ENCODE measurements at regions not wholly inside any gene's neighbourhood (a gene's known extent, or its start where the extent isn't known, plus 50 kb on each side); places are given as distances from the start of the nearest gene placed in this dataset.

DNA sequence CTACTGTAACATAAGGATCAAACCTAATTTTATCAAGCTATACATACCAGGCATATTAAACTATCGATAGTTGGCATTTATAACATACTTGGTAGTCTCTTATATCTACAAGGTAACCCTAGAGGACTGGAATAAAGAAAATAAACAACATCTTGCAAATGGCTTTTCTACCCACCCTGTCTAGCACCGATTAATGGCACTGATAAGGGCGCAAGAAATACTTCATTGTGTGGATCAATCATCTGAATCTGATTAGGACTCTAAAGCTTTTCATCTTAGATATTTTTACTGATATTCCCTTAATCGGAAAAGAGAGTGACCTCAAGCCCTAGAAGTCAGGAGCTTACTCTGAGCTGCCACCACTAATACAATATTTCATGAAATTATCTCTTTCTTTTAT is 1461.7 kb upstream of the PIK3C3 start:
- DNase-seq (ENCODE audit: low spot score) (no peak), FAIRE-seq (no peak)

DNA sequence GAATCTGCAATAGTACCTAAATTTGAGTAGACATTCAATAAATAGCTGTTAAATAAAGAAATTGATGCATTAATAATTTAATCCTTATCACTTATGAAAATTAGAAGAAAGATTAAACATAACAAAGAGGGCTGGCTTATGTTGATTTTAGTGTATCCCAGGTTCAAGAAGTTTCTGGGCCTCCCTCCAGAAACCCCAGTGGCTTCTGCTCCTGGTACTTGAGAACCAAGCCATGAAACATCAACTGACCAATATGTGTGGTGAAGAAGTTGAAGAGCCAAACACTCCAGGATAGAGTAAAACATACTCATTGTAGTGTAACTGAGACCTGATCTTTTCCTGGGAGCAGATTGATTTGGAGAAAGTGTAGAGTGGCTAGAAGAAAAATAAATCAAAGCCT is 1465.7 kb upstream of the PIK3C3 start:
- DNase-seq (ENCODE audit: low spot score) (no peak), FAIRE-seq (no peak)

DNA sequence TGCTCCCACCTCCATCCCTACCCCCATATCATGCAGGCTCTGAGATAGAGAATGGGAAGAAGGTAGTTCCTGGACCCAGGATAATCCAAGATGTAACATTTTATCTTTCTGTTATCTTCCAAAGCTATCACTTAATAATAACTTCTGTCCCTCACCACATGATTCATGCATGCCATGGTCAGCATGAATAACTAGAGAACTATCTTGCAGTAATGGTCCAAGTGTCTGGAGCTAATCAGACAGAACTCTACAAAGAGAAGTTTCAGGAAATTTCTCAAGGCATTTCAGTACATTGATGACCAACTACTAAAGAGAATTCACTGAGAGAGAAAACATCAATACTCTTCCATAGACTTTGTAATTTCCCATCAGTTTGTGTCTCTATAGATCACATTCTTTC is 1469.7 kb upstream of the PIK3C3 start:
- FAIRE-seq (no peak), DNase-seq (ENCODE audit: low spot score) (no peak)

DNA sequence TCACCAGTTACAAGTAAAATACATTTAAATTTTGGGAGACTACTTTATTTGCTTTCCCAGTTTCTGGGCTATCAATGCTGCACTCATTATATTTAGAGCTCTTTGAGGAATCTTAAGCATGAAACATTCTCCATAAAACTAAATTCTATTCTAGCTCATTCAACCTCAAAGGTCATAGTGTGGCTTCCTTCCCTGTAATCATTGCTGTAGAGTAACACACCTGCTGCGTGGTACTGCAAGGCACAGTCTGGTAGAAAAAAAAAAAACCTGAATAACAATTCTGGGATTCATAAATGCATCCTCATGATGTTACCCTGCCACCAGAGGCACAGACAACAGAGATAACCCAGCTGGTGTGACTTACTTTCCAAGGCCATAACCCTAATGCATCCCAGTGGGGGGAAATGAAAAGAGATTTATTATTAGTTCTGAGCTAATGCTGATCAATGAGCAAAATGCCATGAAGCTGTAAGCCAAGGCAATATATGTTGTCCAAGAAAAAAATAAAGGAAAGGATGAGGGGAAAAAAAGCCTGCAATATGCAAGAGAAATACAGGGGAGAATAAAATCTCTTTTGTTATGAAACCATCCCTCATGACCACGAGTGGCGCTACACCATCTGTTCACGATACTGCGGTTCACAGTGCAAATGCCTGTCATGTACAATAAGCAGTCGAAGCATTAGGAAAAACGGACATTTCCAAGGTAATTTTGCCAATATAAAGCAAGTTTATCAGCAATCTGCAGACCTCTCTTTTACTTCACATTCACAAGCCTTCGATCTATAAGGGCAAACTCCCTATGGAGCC is 1481.6 kb upstream of the PIK3C3 start:
- DNase-seq (ENCODE audit: low spot score) (no peak), FAIRE-seq (no peak)

DNA sequence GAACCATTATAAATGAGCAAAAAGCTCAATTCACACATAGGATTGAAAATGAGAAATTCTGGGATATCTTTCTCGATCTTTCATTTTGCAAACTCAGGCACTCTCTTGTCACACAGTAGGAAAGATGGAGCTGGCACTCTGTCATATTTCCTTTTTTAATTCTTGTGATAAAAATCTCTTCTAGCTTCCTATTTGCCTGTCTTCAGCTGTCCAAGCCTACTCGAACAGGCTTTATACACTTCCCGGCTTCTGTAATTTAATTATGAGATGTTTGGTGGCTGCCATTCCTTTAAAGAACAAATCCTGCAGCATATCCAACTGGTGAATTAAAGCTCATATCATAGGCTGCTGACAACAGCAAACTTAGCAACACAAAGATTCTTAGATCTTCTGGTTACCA is 1484.3 kb upstream of the PIK3C3 start:
- no peak for DNase-seq (ENCODE audit: low spot score)
- FAIRE-seq: no peak

DNA sequence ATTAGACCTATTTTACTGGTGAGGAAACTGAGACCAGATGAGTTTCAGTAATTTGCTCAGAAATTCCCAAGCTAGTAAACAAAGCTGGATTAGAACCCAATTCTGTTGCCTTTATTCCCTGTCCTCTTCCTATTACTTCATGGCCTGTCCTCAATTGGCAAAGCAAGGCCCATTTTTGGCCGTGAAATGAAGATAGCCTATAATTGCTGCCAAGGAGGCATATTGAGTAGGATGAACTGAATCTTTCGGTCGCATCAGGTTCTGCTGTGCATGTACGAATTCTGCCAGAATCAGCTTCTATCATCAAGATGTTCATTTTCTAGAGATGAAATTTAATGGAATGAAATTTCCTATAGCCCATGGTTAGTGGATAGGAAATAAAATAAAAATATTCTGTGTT is 1485.2 kb upstream of the PIK3C3 start:
- DNase-seq (ENCODE audit: low spot score) (no peak), FAIRE-seq (no peak)

DNA sequence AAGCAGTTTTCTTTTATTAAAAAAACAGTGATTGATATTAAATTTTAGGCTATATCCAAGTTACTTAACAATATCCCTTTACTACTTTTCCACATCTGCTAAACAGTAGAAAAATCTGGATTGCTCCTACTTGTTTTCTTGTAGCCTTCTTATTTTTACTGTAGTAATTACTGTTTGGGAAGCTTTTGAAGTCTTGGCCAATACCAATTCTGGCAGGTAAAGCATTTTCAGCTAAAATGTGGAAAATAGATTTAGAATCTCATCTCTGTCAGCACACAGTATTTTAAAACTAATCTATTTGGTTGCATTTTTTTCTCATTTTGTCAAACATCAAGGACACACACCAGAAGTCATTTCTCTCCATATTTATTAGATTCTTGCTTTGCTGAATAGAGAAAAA is 1485.7 kb upstream of the PIK3C3 start:
- FAIRE-seq: no peak
- no peak for DNase-seq (ENCODE audit: low spot score)

DNA sequence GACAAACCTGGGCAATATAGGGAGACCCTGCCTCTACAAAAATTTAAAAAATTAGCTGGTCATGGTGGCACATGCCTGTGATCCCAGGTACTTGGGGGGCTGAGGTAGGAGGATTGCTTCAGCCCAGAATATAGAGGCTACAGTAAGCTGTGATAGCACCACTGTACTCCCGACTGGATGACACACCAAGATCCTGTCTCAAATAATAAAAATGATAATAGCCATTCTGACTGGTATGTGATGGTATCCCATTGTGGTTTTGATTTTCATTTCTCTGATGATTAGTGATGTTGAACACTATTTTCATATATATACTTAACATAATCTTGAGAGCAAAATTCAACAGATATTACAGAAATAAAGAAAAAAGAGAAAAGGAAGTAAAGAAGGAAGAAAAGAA is 1491.0 kb upstream of the PIK3C3 start:
- DNase-seq (ENCODE audit: low spot score) (no peak), FAIRE-seq (no peak)

DNA sequence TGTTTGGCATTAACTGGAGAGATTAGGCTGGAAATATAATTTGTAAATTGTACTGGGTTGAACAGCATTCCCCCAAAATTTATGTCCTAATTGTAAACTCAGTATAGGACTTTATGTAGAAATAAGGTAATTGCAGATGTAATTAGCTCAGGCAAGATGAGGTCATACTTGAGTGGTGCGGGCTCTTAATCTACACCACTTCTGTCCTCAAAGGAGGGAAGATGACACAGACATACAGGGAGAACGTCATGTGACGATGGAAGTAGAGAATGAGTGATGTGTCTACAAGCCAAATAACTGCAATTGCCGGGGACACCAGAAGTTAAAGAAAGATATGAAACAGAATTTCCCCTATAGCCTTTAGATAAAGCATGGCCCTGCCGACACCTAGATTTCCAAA is 1501.1 kb upstream of the PIK3C3 start:
- DNase-seq (ENCODE audit: low spot score) (no peak), FAIRE-seq (no peak)

DNA sequence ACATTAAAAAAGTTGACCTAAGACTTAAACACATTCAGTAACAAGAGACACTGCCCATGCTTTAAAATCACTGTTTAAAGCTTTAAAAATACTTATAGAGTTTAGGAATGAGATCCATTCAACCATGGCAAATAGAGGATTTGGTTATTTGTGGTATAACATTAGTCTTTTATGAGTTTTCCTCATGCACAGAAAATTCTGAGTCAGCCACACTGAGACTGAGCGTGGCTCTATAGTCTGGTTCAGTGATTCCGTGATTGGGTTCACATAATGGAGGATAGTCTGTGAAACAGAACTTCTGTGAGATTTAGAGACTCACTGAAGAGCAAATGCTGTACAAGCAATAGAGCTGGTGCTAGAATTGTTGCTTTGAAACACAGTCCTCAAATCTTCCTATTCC is 1502.4 kb upstream of the PIK3C3 start:
- no peak for FAIRE-seq
- no peak for DNase-seq (ENCODE audit: low spot score)

DNA sequence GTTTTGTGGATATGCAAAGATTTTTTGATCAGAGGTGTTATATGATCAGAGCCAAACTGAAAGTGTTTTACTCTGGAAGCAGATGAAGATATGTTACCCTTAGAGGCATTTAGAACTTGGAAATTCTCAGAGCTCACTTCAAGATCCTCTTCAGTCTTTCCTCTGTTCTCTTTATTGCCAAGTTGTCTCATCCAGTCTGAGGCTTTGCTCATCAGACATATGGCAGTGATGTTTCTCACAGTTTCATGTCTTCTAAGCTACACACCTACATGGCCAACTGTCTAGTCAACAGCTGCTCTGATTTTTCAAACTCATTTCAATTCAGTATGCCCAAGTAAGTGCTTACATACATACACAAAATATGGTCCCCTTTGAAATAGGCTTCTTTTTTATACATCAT is 1504.3 kb upstream of the PIK3C3 start:
- DNase-seq (ENCODE audit: low spot score): no peak
- no peak for FAIRE-seq

DNA sequence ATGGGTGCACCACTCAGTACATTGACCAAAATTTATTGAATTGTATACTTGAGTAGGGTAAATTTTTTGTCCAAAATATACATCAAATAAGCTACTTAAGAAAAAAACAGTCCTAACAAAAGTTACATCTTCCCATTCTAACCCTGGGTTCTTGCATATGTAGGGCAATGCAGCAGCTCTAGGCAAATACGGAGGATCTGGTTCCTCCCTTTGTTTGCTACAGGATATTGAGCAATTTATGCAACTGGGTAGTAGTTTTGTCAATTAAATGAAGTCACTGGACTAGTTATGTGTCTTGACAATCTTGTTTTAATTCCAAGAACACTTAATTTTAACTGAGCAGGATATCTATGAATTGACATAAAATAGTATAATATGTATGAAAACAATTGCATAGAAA is 1507.2 kb upstream of the PIK3C3 start:
- FAIRE-seq (no peak), DNase-seq (ENCODE audit: low spot score) (no peak)

DNA sequence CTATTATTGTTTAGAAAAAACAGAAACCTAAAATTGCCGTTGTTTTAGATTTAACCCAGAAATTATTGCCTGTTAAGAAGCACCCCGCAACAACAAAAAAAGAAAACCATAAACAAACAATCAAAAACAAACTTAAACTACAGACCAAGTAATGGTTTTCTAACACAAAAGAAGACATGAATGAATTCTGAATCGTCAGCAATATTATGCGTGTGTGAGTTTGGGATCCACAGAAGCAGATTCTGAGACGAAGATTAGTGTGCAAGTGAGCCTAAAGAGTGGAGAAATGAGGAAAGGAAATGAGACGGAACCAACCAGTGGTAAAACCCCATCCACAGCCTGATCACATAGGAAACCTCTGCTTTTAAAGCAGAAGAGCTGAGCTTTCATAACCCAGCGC is 1514.9 kb upstream of the PIK3C3 start:
- FAIRE-seq (no peak), DNase-seq (ENCODE audit: low spot score) (no peak)

DNA sequence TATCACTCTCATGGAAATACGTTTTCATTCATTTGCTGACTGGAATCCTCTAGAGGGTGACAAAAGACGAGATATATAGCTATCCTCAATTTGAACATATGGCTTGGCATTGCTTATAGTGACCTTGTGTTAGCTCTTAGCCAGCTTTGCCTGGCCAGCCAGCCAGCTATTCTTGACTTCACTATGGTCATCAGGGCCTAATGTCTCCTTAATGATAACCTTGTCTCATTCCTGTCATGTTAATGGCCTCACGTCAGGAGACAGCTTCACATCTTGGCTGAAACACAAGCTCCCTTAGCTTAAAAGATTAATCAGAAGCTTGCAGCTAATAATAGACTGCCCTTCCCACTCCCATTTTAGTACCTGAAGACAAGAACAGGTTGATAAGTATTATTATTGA is 1517.5 kb upstream of the PIK3C3 start:
- FAIRE-seq (no peak), DNase-seq (ENCODE audit: low spot score) (no peak)

DNA sequence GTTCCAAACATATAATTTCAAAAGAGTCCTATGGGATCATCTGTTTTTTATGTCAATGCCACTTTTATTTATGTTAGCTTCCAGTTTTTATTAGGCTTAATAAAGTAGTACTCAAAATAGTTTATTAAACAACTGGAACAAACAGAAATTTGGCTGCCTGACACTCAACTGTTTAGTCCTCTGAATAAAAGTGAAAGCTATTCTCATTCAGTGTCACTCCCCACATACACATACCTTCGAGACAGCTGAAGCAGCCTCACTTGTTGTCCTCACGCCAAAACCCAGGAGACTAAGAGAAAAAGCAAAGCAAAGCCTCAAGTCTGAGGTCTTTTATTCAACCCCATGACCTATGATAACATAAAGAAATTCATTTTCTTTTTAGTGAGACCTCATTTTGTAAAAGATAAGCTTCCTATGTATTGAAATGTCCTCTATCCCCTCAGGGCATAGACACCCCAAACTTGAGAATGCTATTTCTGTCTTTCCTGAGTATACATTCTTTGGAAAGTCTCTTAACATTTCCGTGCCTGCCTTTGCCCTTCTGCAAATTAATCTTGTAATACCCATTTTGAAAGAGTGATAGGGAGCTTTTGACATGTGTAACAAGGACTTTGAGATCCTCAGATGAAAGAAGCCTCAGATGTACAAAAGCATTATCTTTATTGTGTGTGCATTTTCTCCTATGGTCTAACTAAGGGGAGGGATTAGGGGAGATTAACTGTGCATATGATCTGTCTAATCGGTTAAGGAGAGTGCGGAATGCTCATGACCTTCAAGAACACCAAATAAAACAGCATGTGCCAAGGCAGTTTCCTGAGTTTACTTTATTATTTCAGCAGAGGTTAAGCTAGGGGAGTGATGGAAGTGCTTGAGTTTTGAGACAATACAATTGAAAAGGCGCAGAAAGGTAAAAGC is 1523.7 kb upstream of the PIK3C3 start:
- no peak for DNase-seq (ENCODE audit: low spot score)
- FAIRE-seq: no peak

DNA sequence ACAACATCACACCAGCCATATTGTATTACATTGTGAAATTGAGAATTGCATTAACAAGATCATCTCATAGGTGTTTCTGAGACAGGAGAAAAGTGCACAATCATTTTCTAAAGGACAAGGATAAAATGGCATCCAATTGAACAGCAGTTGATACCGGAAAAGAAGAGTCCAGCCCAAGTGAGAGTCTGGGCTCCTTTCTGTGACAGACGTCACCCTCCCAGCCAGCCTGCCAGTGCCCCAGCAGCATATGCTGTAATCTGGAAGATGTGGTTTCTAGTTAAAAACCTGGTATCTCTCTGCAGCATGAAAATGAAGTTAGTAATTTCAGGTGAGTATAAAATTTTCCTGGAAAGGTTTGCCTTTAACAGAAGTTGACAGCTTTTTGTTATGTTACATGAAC is 1531.7 kb upstream of the PIK3C3 start:
- DNase-seq (ENCODE audit: low spot score): no peak
- no peak for FAIRE-seq

DNA sequence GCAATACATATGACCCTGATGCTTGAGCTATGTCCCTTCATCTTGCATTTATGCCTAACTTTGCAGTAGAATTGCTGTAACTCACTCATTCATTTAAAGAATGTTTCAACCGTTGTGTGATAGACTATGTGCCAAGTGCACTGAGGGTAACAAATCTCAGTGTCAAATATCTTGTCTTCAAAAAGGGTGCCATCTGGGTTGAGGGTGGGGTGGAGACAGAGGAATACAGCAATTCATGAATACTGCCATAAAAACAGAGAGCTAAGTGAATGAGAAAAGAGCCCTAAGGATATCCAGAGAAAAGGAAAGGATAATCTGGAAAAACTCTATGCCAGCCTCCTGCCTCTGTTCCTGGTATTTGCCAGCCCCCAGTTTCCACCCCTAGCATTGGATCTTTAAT is 1534.4 kb upstream of the PIK3C3 start:
- DNase-seq (ENCODE audit: low spot score) (no peak), FAIRE-seq (no peak)

DNA sequence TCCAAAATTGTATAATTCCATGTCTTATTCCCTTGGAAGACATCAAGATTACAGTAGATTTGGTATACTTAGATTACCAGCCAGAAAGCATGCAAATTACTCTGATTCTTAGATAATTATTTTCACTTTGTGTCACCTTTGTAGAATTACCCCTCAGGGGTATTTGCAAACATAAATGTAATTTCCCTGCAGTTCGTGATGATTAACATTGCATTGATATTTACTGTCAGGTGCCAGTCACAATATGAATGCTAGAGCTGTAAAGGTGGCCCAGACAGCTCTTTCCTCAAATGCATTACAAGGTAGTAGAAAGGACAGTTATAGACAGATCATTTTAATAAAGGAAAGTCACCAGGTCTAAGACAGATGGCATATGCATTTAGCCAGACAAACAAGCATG is 1537.5 kb upstream of the PIK3C3 start:
- FAIRE-seq (no peak), DNase-seq (ENCODE audit: low spot score) (no peak)

DNA sequence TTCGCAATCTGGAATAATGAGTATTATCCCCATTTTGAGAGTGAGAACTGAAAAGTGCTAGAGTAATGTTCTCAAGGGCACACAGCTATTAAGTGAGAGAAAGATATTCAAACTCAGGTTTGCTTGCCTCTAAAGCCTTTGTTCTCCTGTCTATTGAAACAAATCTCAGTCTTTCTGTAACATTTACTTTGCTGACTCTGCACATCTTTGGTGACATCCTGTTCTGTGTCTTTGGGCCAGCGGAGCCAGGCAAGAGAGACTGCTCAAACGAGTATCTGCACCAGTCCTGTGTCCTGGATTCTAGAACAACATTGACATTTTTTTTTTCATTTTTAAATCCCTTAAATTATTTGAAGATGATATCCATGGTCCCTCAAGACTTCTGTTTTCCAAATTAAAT is 1539.2 kb upstream of the PIK3C3 start:
- DNase-seq (ENCODE audit: low spot score) (no peak), FAIRE-seq (no peak)

DNA sequence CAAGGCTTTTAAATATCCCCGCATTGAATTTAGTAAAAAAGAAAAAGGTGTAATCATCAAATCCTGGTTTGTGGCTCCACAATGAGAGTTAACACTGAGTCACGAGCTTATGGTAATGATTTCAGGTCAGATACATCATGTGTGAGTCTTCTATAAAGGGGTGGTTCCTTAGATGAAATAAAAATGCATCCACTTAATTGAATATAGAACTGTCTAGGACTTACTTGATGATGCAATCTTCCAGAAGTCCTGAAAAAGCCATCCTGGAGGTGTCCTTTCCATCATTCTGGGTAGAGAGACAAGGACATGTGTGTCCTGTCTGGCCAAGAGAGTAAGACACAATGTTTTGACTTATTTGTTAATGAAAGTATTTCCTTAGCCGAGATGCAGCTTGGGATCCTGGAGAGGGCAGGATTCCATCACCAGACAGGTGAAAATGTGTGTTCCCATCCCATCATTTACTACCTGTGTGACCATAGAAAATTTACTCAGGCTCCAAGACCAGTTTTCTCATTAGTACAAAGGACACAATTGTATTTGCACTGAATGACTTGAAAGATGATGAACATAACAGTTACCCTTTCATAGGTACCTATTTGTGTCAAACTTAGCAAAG is 1539.8 kb upstream of the PIK3C3 start:
- FAIRE-seq: no peak
- no peak for DNase-seq (ENCODE audit: low spot score)

DNA sequence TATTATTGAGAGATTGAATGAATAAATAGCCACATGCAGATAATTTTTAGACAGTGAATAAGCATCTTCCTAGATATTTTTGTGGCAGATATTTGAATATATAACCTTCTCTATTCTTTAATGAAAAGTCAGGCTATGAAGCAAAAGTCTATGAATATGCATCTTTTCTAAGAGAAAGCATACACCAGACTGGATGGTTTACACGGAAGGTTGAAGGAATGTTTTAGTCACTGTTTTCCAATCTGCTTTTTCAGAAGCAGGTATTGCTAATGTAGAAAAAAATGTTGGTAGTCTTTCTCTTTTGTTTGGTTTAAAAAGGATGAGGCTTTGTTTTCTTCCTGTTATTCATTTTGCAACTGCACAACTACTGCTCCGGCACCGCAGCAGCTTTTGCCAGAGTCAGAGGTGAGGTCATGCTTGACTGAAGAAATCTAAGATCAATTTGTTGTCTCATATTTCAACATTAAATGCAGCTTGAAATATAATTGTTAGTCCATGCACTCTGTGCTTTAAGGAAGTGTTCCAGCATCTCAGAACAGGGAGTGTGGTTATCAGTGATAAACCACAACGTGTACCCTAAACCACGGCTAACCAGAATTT is 1540.8 kb upstream of the PIK3C3 start:
- FAIRE-seq: no peak
- no peak for DNase-seq (ENCODE audit: low spot score)

DNA sequence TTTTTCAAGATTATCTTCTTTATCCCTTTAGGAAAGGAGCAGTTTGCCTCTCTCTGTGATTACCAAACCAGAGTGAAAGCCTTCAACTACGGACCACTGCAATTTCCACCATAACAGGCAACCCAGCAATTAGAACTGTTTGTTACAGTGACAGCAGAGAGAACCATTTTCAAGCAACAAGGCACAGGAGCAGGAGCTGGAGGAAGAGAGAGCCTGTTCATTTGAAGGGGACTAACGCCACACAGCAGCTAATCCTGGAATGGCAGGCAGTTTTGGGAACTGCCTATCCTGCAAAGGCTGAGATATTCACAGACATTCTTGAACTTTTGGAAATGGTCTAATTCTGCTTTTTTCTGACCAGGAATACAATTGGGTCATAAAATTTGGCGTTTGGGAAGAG is 1541.9 kb upstream of the PIK3C3 start:
- DNase-seq (ENCODE audit: low spot score): no peak
- FAIRE-seq: no peak
